GM23338 (cell line): ENCODE measurements at regions not wholly inside any gene's neighbourhood (a gene's known extent, or its start where the extent isn't known, plus 50 kb on each side); places are given as distances from the start of the nearest gene placed in this dataset.

Experiments
- ATAC-seq: fragments of 200-7000 bp; cut with Tn5 transposase; 3 replicates; pipeline ENCODE4 v1.9.1; 2020
- DNase-seq: peaks from one replicate; pipeline ENCODE4 v3.0.0-alpha.2; 2015; ENCODE audit warnings: low spot score
- H2AFZ ChIP-seq: fragments of 200-600 bp; sonication (generic); 2 replicates; pipeline ENCODE4 v1.8.0; 2016; ENCODE audit warnings: antibody characterized with exemption, mild to moderate bottlenecking, moderate library complexity
- H3F3A ChIP-seq: fragments of 200-600 bp; sonication (generic); replicated peaks from 2 replicates; pipeline ENCODE4 v1.8.0; 2017; ENCODE audit warnings: antibody characterized with exemption, mixed run types, low read depth
- H3K27ac ChIP-seq: fragments of 200-600 bp; sonication (generic); 2 replicates; pipeline ENCODE4 v1.6.1; 2016; ENCODE audit warnings: low read depth
- H3K27me3 ChIP-seq: fragments of 200-600 bp; sonication (generic); 2 replicates; pipeline ENCODE4 v1.8.0; 2016; ENCODE audit warnings: mild to moderate bottlenecking, mixed run types, moderate library complexity; ENCODE audit not compliant: insufficient read depth
- H3K36me3 ChIP-seq: fragments of 200-600 bp; sonication (generic); 2 replicates; pipeline ENCODE4 v1.8.0; 2016; ENCODE audit warnings: mild to moderate bottlenecking; ENCODE audit not compliant: insufficient read depth
- H3K4me1 ChIP-seq: fragments of 200-600 bp; sonication (generic); 2 replicates; pipeline ENCODE4 v1.8.0; 2016; ENCODE audit warnings: mild to moderate bottlenecking, moderate library complexity; ENCODE audit not compliant: insufficient read depth
- H3K4me2 ChIP-seq: fragments of 200-600 bp; sonication (generic); 2 replicates; pipeline ENCODE4 v1.7.1; 2017; ENCODE audit warnings: mixed run types
- H3K4me3 ChIP-seq: fragments of 200-600 bp; sonication (generic); 2 replicates; pipeline ENCODE4 v1.6.1; 2016; ENCODE audit warnings: mixed run types
- H3K79me2 ChIP-seq: fragments of 200-600 bp; sonication (generic); replicated peaks from 2 replicates; pipeline ENCODE4 v1.8.0; 2017; ENCODE audit warnings: mild to moderate bottlenecking; ENCODE audit not compliant: insufficient read depth
- H3K9me2 ChIP-seq: fragments of 200-600 bp; sonication (generic); 2 replicates; pipeline ENCODE4 v1.8.0; 2017; ENCODE audit not compliant: insufficient read depth
- H4K20me1 ChIP-seq: fragments of 200-600 bp; sonication (generic); replicated peaks from 2 replicates; pipeline ENCODE4 v1.8.0; 2017; ENCODE audit warnings: mild to moderate bottlenecking; ENCODE audit not compliant: insufficient read depth
- H3K27ac Mint-ChIP-seq: 2 replicates; pipeline ENCODE4 v1.8.0; 2020; ENCODE audit warnings: inconsistent platforms, mild to moderate bottlenecking, moderate library complexity, mixed read lengths
- H3K27me3 Mint-ChIP-seq: 3 replicates; pipeline ENCODE4 v1.8.0; 2022; ENCODE audit warnings: low read depth, mild to moderate bottlenecking, moderate library complexity, mixed read lengths, inconsistent platforms; ENCODE audit not compliant: insufficient read depth, poor library complexity
- H3K36me3 Mint-ChIP-seq: 3 replicates; pipeline ENCODE4 v1.8.0; 2021; ENCODE audit warnings: low read depth, mild to moderate bottlenecking, inconsistent platforms, moderate library complexity, mixed read lengths
- H3K4me1 Mint-ChIP-seq: 3 replicates; pipeline ENCODE4 v1.8.0; 2020; ENCODE audit warnings: mild to moderate bottlenecking, inconsistent platforms, mixed read lengths
- H3K4me3 Mint-ChIP-seq: 3 replicates; pipeline ENCODE4 v1.8.0; 2021; ENCODE audit warnings: moderate library complexity, mild to moderate bottlenecking, inconsistent platforms, mixed read lengths
- H3K9me3 Mint-ChIP-seq: 3 replicates; pipeline ENCODE4 v1.8.0; 2020; ENCODE audit warnings: moderate library complexity, mild to moderate bottlenecking, inconsistent platforms, mixed read lengths
- CREB1 ChIP-seq: fragments of 250-450 bp; sonication (Bioruptor Pico); IDR thresholded peaks from 2 replicates; pipeline ENCODE4 v1.5.0; 2020; ENCODE audit warnings: low read depth, mild to moderate bottlenecking, moderate library complexity
- ETS1 ChIP-seq: IDR thresholded peaks from 2 replicates; pipeline ENCODE4 v1.6.1; 2016; ENCODE audit warnings: antibody characterized with exemption
- EZH2 ChIP-seq: fragments of 200-600 bp; sonication (generic); IDR thresholded peaks from one replicate; pipeline ENCODE4 v1.8.0; 2017; ENCODE audit warnings: antibody characterized with exemption, mild to moderate bottlenecking, low read depth; ENCODE audit not compliant: unreplicated experiment
- JUNB ChIP-seq: IDR thresholded peaks from one replicate; pipeline ENCODE4 v1.6.1; 2016; ENCODE audit warnings: antibody characterized with exemption; ENCODE audit not compliant: unreplicated experiment
- POLR2AphosphoS5 ChIP-seq: IDR thresholded peaks from 2 replicates; pipeline ENCODE4 v1.6.1; 2016; ENCODE audit warnings: antibody characterized with exemption, low read depth
- REST ChIP-seq: IDR thresholded peaks from one replicate; pipeline ENCODE4 v1.6.1; 2018; ENCODE audit warnings: antibody characterized with exemption; ENCODE audit not compliant: unreplicated experiment
- STAT1 ChIP-seq: IDR thresholded peaks from one replicate; pipeline ENCODE4 v1.6.1; 2016; ENCODE audit warnings: antibody characterized with exemption; ENCODE audit not compliant: unreplicated experiment
- ZNF114 ChIP-seq: fragments of 250-450 bp; sonication (Bioruptor Pico); IDR thresholded peaks from 2 replicates; pipeline ENCODE4 v1.5.0; 2020; ENCODE audit warnings: mild to moderate bottlenecking, moderate library complexity
- ZNF331 ChIP-seq: fragments of 250-450 bp; sonication (Bioruptor Pico); IDR thresholded peaks from 2 replicates; pipeline ENCODE4 v1.5.0; 2020; ENCODE audit warnings: low read depth, mild to moderate bottlenecking, moderate library complexity
- ZNF462 ChIP-seq: fragments of 250-450 bp; sonication (Bioruptor Pico); IDR thresholded peaks from 2 replicates; pipeline ENCODE4 v1.5.0; 2020; ENCODE audit warnings: mild to moderate bottlenecking, moderate library complexity

GRCh38 chr2:75790121-75790813 is 79.6 kb upstream of the GCFC2 start:
- Histone ChIP-seq H3K36me3 (no peaks in the 10 kb centered on the region), H4K20me1 (no peaks in the 10 kb centered on the region), H3K4me2 (no peak overlapping the region), H3K4me3 (no peak overlapping the region), H3K27me3 (no peaks in the 10 kb centered on the region), H3K9me2 (no peaks in the 10 kb centered on the region), H3K4me1 (no peaks in the 10 kb centered on the region; the same call in 1 of the 2 replicates), H3K27ac (no peak overlapping the region), H2AFZ (peak overlapping the region; percentile 80), H3F3A (no peaks in the 10 kb centered on the region), H3K79me2 (no peaks in the 10 kb centered on the region)
- H3K4me3 Mint-ChIP-seq = no peak overlapping the region
- TF ChIP-seq POLR2AphosphoS5 = no peak
- TF ChIP-seq EZH2 = no peak
- no peak for TF ChIP-seq ETS1
- no peak for TF ChIP-seq REST
- no peak for TF ChIP-seq CREB1 (CRISPR knock-in tag)
- TF ChIP-seq ZNF114 (CRISPR knock-in tag) = no peak
- no peak for TF ChIP-seq STAT1
- no peak for TF ChIP-seq ZNF331 (CRISPR knock-in tag)
- TF ChIP-seq JUNB = no peak
- no peak for TF ChIP-seq ZNF462 (CRISPR knock-in tag)
- no peak overlapping the region for H3K27ac Mint-ChIP-seq
- peaks cover 4% of the 10 kb centered on the region for H3K27me3 Mint-ChIP-seq
- no peak for DNase-seq
- H3K9me3 Mint-ChIP-seq = no peaks in the 10 kb centered on the region
- no peak for ATAC-seq
- H3K4me1 Mint-ChIP-seq = peaks cover 8% of the 10 kb centered on the region; the same call in 2 of the 3 replicates
- H3K36me3 Mint-ChIP-seq = no peaks in the 10 kb centered on the region
